DND-41 (cell line): ENCODE measurements at regions not wholly inside any gene's neighbourhood (a gene's known extent, or its start where the extent isn't known, plus 50 kb on each side); places are given as distances from the start of the nearest gene placed in this dataset.

Experiments
- ATAC-seq: fragments of 200-7000 bp; cut with Tn5 transposase; 3 replicates; pipeline ENCODE4 v1.9.1; 2021; ENCODE audit warnings: low read depth; ENCODE audit not compliant: insufficient read depth
- DNase-seq: peaks from one replicate; pipeline ENCODE4 v3.0.0-alpha.2; 2020
- H2AFZ ChIP-seq: 2 replicates; pipeline ENCODE4 v1.6.0; 2012; ENCODE audit warnings: low read depth, low read length
- H3K27ac ChIP-seq: 2 replicates; pipeline ENCODE4 v1.5.1; 2012; ENCODE audit warnings: low read length, inconsistent platforms
- H3K27me3 ChIP-seq: fragments of 200-600 bp; sonication (generic); 2 replicates; pipeline ENCODE4 v1.6.0; 2012; ENCODE audit warnings: low read length, mild to moderate bottlenecking, inconsistent platforms; ENCODE audit not compliant: insufficient read depth, poor library complexity
- H3K36me3 ChIP-seq: 2 replicates; pipeline ENCODE4 v1.5.1; 2012; ENCODE audit warnings: low read length, inconsistent platforms; ENCODE audit not compliant: insufficient read depth
- H3K4me1 ChIP-seq: 2 replicates; pipeline ENCODE4 v1.5.1; 2012; ENCODE audit warnings: mild to moderate bottlenecking, low read length; ENCODE audit not compliant: insufficient read depth
- H3K4me2 ChIP-seq: 2 replicates; pipeline ENCODE4 v1.6.0; 2012; ENCODE audit warnings: mild to moderate bottlenecking, moderate library complexity, low read length, inconsistent platforms; ENCODE audit not compliant: insufficient read depth
- H3K4me3 ChIP-seq, 2 experiments: fragments of 200-600 bp in 1 of 2; shearing (Covaris generic) in 1 of 2; 2 replicates each; pipeline ENCODE4 v1.5.1; 2012 to 2016; ENCODE audit warnings: inconsistent platforms in 2 of 2, low read length in 2 of 2, mild to moderate bottlenecking in 2 of 2, low read depth in 1 of 2, moderate library complexity in 1 of 2
- H3K79me2 ChIP-seq: 2 replicates; pipeline ENCODE4 v1.6.0; 2012; ENCODE audit warnings: low read length, inconsistent platforms; ENCODE audit not compliant: insufficient read depth
- H3K9ac ChIP-seq: 2 replicates; pipeline ENCODE4 v1.6.0; 2012; ENCODE audit warnings: low read depth, mild to moderate bottlenecking, inconsistent platforms, low read length, moderate library complexity
- H3K9me3 ChIP-seq: 2 replicates; pipeline ENCODE4 v1.5.1; 2012; ENCODE audit warnings: low read length, moderate library complexity, mild to moderate bottlenecking, inconsistent platforms; ENCODE audit not compliant: insufficient read depth, severe bottlenecking
- H4K20me1 ChIP-seq: 2 replicates; pipeline ENCODE4 v1.6.0; 2012; ENCODE audit warnings: low read length; ENCODE audit not compliant: insufficient read depth
- CTCF ChIP-seq: IDR thresholded peaks from 2 replicates; pipeline ENCODE4 v1.5.1; 2012; ENCODE audit warnings: borderline replicate concordance, low read length, moderate library complexity, mild to moderate bottlenecking; ENCODE audit not compliant: poor library complexity, severe bottlenecking; ENCODE audit errors: extremely low read depth
- EZH2 ChIP-seq: IDR thresholded peaks from 3 replicates; pipeline ENCODE4 v1.6.1; 2012; ENCODE audit warnings: borderline replicate concordance, low read depth, mild to moderate bottlenecking, moderate library complexity, low read length, inconsistent platforms; ENCODE audit not compliant: severe bottlenecking

- no peak overlapping the region for H3K27ac ChIP-seq
- H3K9me3 ChIP-seq: no peaks in the 10 kb centered on the region
- no peak overlapping the region for H2AFZ ChIP-seq
- H3K27me3 ChIP-seq: no peaks in the 10 kb centered on the region
- ATAC-seq (no peak), DNase-seq (no peak)
- H3K79me2 ChIP-seq: no peaks in the 10 kb centered on the region
- H3K4me1 ChIP-seq: no peaks in the 10 kb centered on the region
- H3K36me3 ChIP-seq: no peaks in the 10 kb centered on the region
- H3K4me3 ChIP-seq: no peak overlapping the region
- H4K20me1 ChIP-seq: no peaks in the 10 kb centered on the region
- no peak for TF ChIP-seq CTCF
- TF ChIP-seq EZH2: no peak
- no peak overlapping the region for H3K9ac ChIP-seq
- H3K4me2 ChIP-seq: no peak overlapping the region
Measured at GRCh38 chr2:120817956-120818325, 82.3 kb downstream of the GLI2 start.

DNA sequence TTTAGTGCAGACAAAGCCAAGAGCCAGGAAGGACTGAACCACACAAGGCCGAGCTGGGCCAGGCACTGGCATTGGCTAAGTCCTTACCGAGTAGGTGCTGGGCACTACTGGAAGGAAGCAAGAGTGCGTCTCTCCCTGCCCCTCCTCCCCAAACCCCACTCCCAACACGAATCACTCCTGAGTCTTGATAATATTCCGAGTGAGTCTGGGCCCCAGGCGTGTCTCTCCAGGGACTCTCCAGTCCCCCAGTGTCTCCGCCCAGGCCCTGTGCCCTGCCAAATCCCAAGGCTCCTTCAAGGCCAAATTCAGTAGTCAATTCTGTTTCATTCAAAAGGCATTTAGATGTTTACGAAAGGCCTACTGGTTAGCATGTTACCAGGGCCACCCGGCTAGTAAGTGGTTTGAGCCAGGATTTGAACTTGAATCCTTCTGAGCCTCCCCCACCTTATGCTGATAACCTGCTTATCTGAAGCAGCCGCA is 82.8 kb downstream of the GLI2 start:
- no peak overlapping the region for H3K4me2 ChIP-seq
- no peaks in the 10 kb centered on the region for H3K4me1 ChIP-seq
- H3K27ac ChIP-seq: no peak overlapping the region
- no peaks in the 10 kb centered on the region for H3K9me3 ChIP-seq
- no peaks in the 10 kb centered on the region for H3K79me2 ChIP-seq
- no peaks in the 10 kb centered on the region for H3K36me3 ChIP-seq
- H3K9ac ChIP-seq: no peak overlapping the region
- no peaks in the 10 kb centered on the region for H3K27me3 ChIP-seq
- H2AFZ ChIP-seq: no peak overlapping the region
- DNase-seq: no peak
- no peaks in the 10 kb centered on the region for H4K20me1 ChIP-seq
- ATAC-seq: no peak
- H3K4me3 ChIP-seq: no peak overlapping the region
- TF ChIP-seq CTCF (no peak), EZH2 (no peak)

- Histone ChIP-seq H3K4me3 (no peak overlapping the region), H4K20me1 (no peaks in the 10 kb centered on the region), H3K27me3 (no peaks in the 10 kb centered on the region), H2AFZ (no peak overlapping the region), H3K79me2 (no peaks in the 10 kb centered on the region), H3K4me1 (no peaks in the 10 kb centered on the region), H3K4me2 (no peak overlapping the region), H3K9me3 (no peaks in the 10 kb centered on the region), H3K27ac (no peak overlapping the region), H3K9ac (no peak overlapping the region), H3K36me3 (no peaks in the 10 kb centered on the region)
- ATAC-seq: no peak
- TF ChIP-seq CTCF (no peak), EZH2 (no peak)
- no peak for DNase-seq
Measured at GRCh38 chr2:120819720-120820210, 84.1 kb downstream of the GLI2 start.

DNA sequence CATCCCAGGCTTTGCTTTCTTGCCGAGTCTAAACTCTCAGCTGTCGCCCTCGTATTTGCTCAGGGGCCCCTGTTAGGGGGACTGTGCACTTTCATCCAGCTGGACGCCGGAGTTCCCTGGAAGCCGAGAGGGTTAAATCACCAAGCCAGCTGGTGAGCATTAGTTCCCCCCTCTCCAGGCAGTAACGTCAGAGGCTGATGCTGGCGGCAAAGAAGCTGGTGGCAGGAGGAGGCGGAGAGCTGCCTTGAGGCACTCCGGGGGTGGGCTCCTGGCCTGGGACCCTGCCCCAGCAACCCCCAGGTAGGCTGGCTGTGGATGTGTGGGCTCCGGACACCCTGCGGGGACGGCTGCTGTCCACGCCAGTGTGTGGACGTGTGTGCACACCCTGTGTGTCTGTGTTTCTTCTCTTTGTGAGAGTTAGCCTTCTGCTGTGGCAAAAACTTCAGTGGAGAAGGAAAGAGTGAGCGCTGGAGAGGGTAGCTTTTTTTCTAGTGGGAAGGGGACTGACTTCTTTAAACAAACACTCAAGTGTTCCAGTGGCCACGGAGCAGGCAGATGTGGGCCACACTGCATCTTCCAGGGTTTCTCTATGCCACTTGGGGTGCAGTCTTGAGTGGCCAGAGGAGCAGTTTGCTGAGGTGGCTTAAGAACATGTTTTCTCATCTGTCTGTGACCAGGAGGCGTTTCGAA is 84.7 kb downstream of the GLI2 start:
- no peak overlapping the region for H3K4me3 ChIP-seq
- H3K36me3 ChIP-seq: no peaks in the 10 kb centered on the region
- H2AFZ ChIP-seq: no peak overlapping the region
- no peak for ATAC-seq
- H3K4me1 ChIP-seq: no peaks in the 10 kb centered on the region
- H3K27ac ChIP-seq: no peak overlapping the region
- 0 out of 2 replicates have a peak, but pooled peaks cover 4% of the 10 kb centered on the region for H4K20me1 ChIP-seq
- no peak overlapping the region for H3K9ac ChIP-seq
- no peaks in the 10 kb centered on the region for H3K79me2 ChIP-seq
- no peak for TF ChIP-seq EZH2
- TF ChIP-seq CTCF: no peak
- DNase-seq: no peak
- H3K27me3 ChIP-seq: no peaks in the 10 kb centered on the region
- no peaks in the 10 kb centered on the region for H3K9me3 ChIP-seq
- no peak overlapping the region for H3K4me2 ChIP-seq
